H9 (cell line): ENCODE measurements at regions not wholly inside any gene's neighbourhood (a gene's known extent, or its start where the extent isn't known, plus 50 kb on each side); places are given as distances from the start of the nearest gene placed in this dataset.

Experiments
- DNase-seq: peaks from one replicate; pipeline ENCODE4 v3.0.0-alpha.2; 2017
- H2AFZ ChIP-seq: one replicate; pipeline ENCODE4 v1.6.1; 2013; ENCODE audit warnings: mild to moderate bottlenecking, low read length, control low read depth, moderate library complexity
- H2AK5ac ChIP-seq: 2 replicates; pipeline ENCODE4 v1.6.1; 2013; ENCODE audit warnings: low read length, control low read depth, mixed read lengths; ENCODE audit not compliant: insufficient read length
- H2BK120ac ChIP-seq: one replicate; pipeline ENCODE4 v1.6.1; 2013; ENCODE audit warnings: low read depth, mild to moderate bottlenecking, low read length, control low read depth, inconsistent platforms; ENCODE audit not compliant: poor library complexity, severe bottlenecking
- H2BK12ac ChIP-seq: 2 replicates; pipeline ENCODE4 v1.6.1; 2013; ENCODE audit warnings: low read length, control low read depth, mixed read lengths, low read depth; ENCODE audit not compliant: insufficient read length
- H2BK15ac ChIP-seq: 2 replicates; pipeline ENCODE4 v1.6.1; 2013; ENCODE audit warnings: low read depth, low read length, control low read depth
- H2BK20ac ChIP-seq: one replicate; pipeline ENCODE4 v1.6.1; 2013; ENCODE audit warnings: low read depth, mild to moderate bottlenecking, low read length, control low read depth, inconsistent platforms; ENCODE audit not compliant: poor library complexity, severe bottlenecking
- H2BK5ac ChIP-seq: 2 replicates; pipeline ENCODE4 v1.6.1; 2013; ENCODE audit warnings: low read length, control low read depth, mixed read lengths; ENCODE audit not compliant: insufficient read length
- H3K14ac ChIP-seq: 2 replicates; pipeline ENCODE4 v1.6.1; 2013; ENCODE audit warnings: low read length, control low read depth; ENCODE audit not compliant: insufficient read depth
- H3K18ac ChIP-seq: 2 replicates; pipeline ENCODE4 v1.6.1; 2013; ENCODE audit warnings: low read depth, mild to moderate bottlenecking, mixed read lengths, low read length, control low read depth; ENCODE audit not compliant: insufficient read length
- H3K23ac ChIP-seq: 2 replicates; pipeline ENCODE4 v1.6.1; 2013; ENCODE audit warnings: low read length, control low read depth, mixed read lengths, low read depth; ENCODE audit not compliant: insufficient read length
- H3K23me2 ChIP-seq: 2 replicates; pipeline ENCODE4 v1.6.1; 2013; ENCODE audit warnings: low read depth, mild to moderate bottlenecking, mixed read lengths, low read length, control low read depth; ENCODE audit not compliant: insufficient read length, poor library complexity, severe bottlenecking
- H3K27ac ChIP-seq: 2 replicates; pipeline ENCODE4 v1.5.1; 2013; ENCODE audit warnings: low read length, control low read depth, mixed read lengths, low read depth; ENCODE audit not compliant: insufficient read length
- H3K27me3 ChIP-seq: 2 replicates; pipeline ENCODE4 v1.6.1; 2013; ENCODE audit warnings: low read length, control low read depth, inconsistent platforms; ENCODE audit not compliant: insufficient read depth
- H3K4ac ChIP-seq: 2 replicates; pipeline ENCODE4 v1.6.1; 2013; ENCODE audit warnings: low read depth, mild to moderate bottlenecking, control low read depth, inconsistent platforms, low read length, moderate library complexity
- H3K4me1 ChIP-seq: 2 replicates; pipeline ENCODE4 v1.6.1; 2013; ENCODE audit warnings: low read length, control low read depth, inconsistent platforms; ENCODE audit not compliant: insufficient read depth
- H3K4me2 ChIP-seq: 2 replicates; pipeline ENCODE4 v1.6.1; 2013; ENCODE audit warnings: low read length, control low read depth, mixed read lengths; ENCODE audit not compliant: insufficient read length, insufficient read depth
- H3K56ac ChIP-seq: 2 replicates; pipeline ENCODE4 v1.6.1; 2013; ENCODE audit warnings: low read depth, mild to moderate bottlenecking, mixed read lengths, low read length, control low read depth; ENCODE audit not compliant: insufficient read length
- H3K79me1 ChIP-seq: 2 replicates; pipeline ENCODE4 v1.6.1; 2013; ENCODE audit warnings: low read depth, mild to moderate bottlenecking, moderate library complexity, low read length, control low read depth, inconsistent platforms; ENCODE audit not compliant: insufficient read depth, poor library complexity, severe bottlenecking
- H3K79me2 ChIP-seq: 2 replicates; pipeline ENCODE4 v1.6.1; 2013; ENCODE audit warnings: low read length, control low read depth, inconsistent platforms; ENCODE audit not compliant: insufficient read depth
- H3K9ac ChIP-seq: 2 replicates; pipeline ENCODE4 v1.6.1; 2013; ENCODE audit warnings: low read length, control low read depth, mixed read lengths; ENCODE audit not compliant: insufficient read length; ENCODE audit errors: extremely low read depth
- H3K9me3 ChIP-seq: one replicate; pipeline ENCODE4 v1.6.1; 2013; ENCODE audit warnings: low read depth, low read length, inconsistent platforms; ENCODE audit not compliant: control insufficient read depth
- H3T11ph ChIP-seq: one replicate; pipeline ENCODE4 v1.6.1; 2013; ENCODE audit warnings: mild to moderate bottlenecking, low read length, control low read depth, inconsistent platforms
- H4K20me1 ChIP-seq: one replicate; pipeline ENCODE4 v1.6.1; 2013; ENCODE audit not compliant: control insufficient read depth, insufficient read length, insufficient read depth
- H4K5ac ChIP-seq: 2 replicates; pipeline ENCODE4 v1.6.1; 2013; ENCODE audit warnings: low read depth, mild to moderate bottlenecking, mixed read lengths, low read length, control low read depth; ENCODE audit not compliant: insufficient read length
- H4K8ac ChIP-seq: replicated peaks from 2 replicates; pipeline ENCODE4 v1.6.1; 2013; ENCODE audit warnings: low read length, control low read depth, mixed read lengths, low read depth; ENCODE audit not compliant: insufficient read length
- H4K91ac ChIP-seq: 2 replicates; pipeline ENCODE4 v1.6.1; 2013; ENCODE audit warnings: low read depth, mild to moderate bottlenecking, moderate library complexity, mixed read lengths, low read length, control low read depth; ENCODE audit not compliant: insufficient read length
- H3K27ac Mint-ChIP-seq, 3 experiments: 2 replicates in 2 of 3; 3 replicates in 1 of 3; pipeline ENCODE4 v1.8.0; 2020 to 2021; ENCODE audit warnings: mixed read lengths in 3 of 3, mild to moderate bottlenecking in 1 of 3, moderate library complexity in 1 of 3
- H3K27me3 Mint-ChIP-seq: 2 replicates; pipeline ENCODE4 v1.8.0; 2021; ENCODE audit warnings: low read depth, mild to moderate bottlenecking, moderate library complexity, mixed read lengths
- H3K36me3 Mint-ChIP-seq, 3 experiments: 2 replicates in 2 of 3; 3 replicates in 1 of 3; pipeline ENCODE4 v1.8.0; 2020 to 2021; ENCODE audit warnings: low read depth in 3 of 3, mixed read lengths in 3 of 3; ENCODE audit not compliant: insufficient read depth in 1 of 3
- H3K4me1 Mint-ChIP-seq, 2 experiments: 2 replicates each; pipeline ENCODE4 v1.8.0; 2020; ENCODE audit warnings: mixed read lengths in 2 of 2
- H3K4me3 Mint-ChIP-seq, 2 experiments: 2 replicates in 1 of 2; 3 replicates in 1 of 2; pipeline ENCODE4 v1.8.0; 2020 to 2021; ENCODE audit warnings: mild to moderate bottlenecking in 2 of 2, mixed read lengths in 2 of 2, moderate library complexity in 1 of 2
- H3K9me3 Mint-ChIP-seq, 2 experiments: 2 replicates in 1 of 2; 3 replicates in 1 of 2; pipeline ENCODE4 v1.8.0; 2020; ENCODE audit warnings: mild to moderate bottlenecking in 2 of 2, mixed read lengths in 2 of 2, moderate library complexity in 1 of 2
- WGBS: extraction: QIAGEN DNeasy Blood & Tissue Kit; methylation state at CpG from one replicate; pipeline ENCODE4 v1.1.7; 2013; ENCODE audit warnings: missing lambda C conversion rate, low lambda C conversion rate, mixed read lengths; ENCODE audit not compliant: insufficient read length; ENCODE audit errors: extremely low coverage; 5-methylcytosine and 5-hydroxymethylcytosine counted together
- TF ChIP-seq, protein P1 (sequence below): fragments of 200-600 bp; sonication (generic); conservative IDR thresholded peaks from 3 replicates; pipeline ENCODE4 v1.8.0; 2021; ENCODE audit warnings: antibody characterized with exemption, mild to moderate bottlenecking

GRCh38 chr7:41878309-41879295, 175.7 kb upstream of the INHBA start:
- H4K5ac ChIP-seq = no peak overlapping the region
- H2BK5ac ChIP-seq = no peak overlapping the region
- no peaks in the 10 kb centered on the region for H3K23me2 ChIP-seq
- H3K4me1 ChIP-seq = no peaks in the 10 kb centered on the region
- no peaks in the 10 kb centered on the region for H3K79me1 ChIP-seq
- peaks cover 5% of the 10 kb centered on the region; the same call in 1 of the 2 replicates for H3K27me3 Mint-ChIP-seq
- TF ChIP-seq, protein P1, sequence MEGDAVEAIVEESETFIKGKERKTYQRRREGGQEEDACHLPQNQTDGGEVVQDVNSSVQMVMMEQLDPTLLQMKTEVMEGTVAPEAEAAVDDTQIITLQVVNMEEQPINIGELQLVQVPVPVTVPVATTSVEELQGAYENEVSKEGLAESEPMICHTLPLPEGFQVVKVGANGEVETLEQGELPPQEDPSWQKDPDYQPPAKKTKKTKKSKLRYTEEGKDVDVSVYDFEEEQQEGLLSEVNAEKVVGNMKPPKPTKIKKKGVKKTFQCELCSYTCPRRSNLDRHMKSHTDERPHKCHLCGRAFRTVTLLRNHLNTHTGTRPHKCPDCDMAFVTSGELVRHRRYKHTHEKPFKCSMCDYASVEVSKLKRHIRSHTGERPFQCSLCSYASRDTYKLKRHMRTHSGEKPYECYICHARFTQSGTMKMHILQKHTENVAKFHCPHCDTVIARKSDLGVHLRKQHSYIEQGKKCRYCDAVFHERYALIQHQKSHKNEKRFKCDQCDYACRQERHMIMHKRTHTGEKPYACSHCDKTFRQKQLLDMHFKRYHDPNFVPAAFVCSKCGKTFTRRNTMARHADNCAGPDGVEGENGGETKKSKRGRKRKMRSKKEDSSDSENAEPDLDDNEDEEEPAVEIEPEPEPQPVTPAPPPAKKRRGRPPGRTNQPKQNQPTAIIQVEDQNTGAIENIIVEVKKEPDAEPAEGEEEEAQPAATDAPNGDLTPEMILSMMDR = no peak
- H3K9me3 ChIP-seq = no peaks in the 10 kb centered on the region
- H4K20me1 ChIP-seq = no peaks in the 10 kb centered on the region
- WGBS = no CpG with 5 or more reads among the region's 7 CpGs
- H3K4me3 Mint-ChIP-seq = no peak overlapping the region
- no peak overlapping the region for H4K8ac ChIP-seq
- no peak for DNase-seq
- H3K9ac ChIP-seq = no peak overlapping the region
- no peak overlapping the region for H4K91ac ChIP-seq
- H3K79me2 ChIP-seq = no peaks in the 10 kb centered on the region
- H3K27ac Mint-ChIP-seq = no peak overlapping the region
- no peak overlapping the region for H3K14ac ChIP-seq
- H3K23ac ChIP-seq = no peak overlapping the region
- H2AK5ac ChIP-seq = no peak overlapping the region
- no peak overlapping the region for H3K56ac ChIP-seq
- no peaks in the 10 kb centered on the region for H3K27me3 ChIP-seq
- peaks cover 0 to 3% of the 10 kb centered on the region in 2 experiments; a peak in 1 of 5 replicates for H3K9me3 Mint-ChIP-seq
- H3K4ac ChIP-seq = no peak overlapping the region
- no peak overlapping the region for H3K18ac ChIP-seq
- no peak overlapping the region for H2BK15ac ChIP-seq
- H3K27ac ChIP-seq = no peak overlapping the region
- no peak overlapping the region for H2BK20ac ChIP-seq
- no peak overlapping the region for H2BK120ac ChIP-seq
- no peaks in the 10 kb centered on the region; a peak in 1 of 7 replicates for H3K36me3 Mint-ChIP-seq
- H2AFZ ChIP-seq = no peak overlapping the region
- no peak overlapping the region for H2BK12ac ChIP-seq
- no peak overlapping the region for H3T11ph ChIP-seq
- H3K4me2 ChIP-seq = no peak overlapping the region
- peaks cover 11 to 18% of the 10 kb centered on the region in 2 experiments for H3K4me1 Mint-ChIP-seq
